ENCODE measurements at regions not wholly inside any gene's neighbourhood (a gene's known extent, or its start where the extent isn't known, plus 50 kb on each side); places are given as distances from the start of the nearest gene placed in this dataset.
"Not testable (repeated sequence)": the region's sequence is repeated elsewhere in the genome, so short reads cannot be mapped to it uniquely, and the experiment has no call there.

GRCh38 chr5:116779846-116780245 lies 205.2 kb upstream of the SEMA6A start:
- H3K4me3 ChIP-seq (ENCODE audit: low read depth, low read length), result no peak overlapping the region
- no peak for TF ChIP-seq CTCF (IDR thresholded peaks at IDR 0.05; ENCODE audit: low read depth, low read length)

GRCh38 chr5:116778651-116779280 lies 204.1 kb upstream of the SEMA6A start:
- no peak overlapping the region for H3K4me3 ChIP-seq (ENCODE audit: low read depth, low read length)
- no peak for TF ChIP-seq CTCF (IDR thresholded peaks at IDR 0.05; ENCODE audit: low read depth, low read length)

GRCh38 chr5:116778032-116778431 lies 203.4 kb upstream of the SEMA6A start:
- TF ChIP-seq CTCF (IDR thresholded peaks at IDR 0.05; ENCODE audit: low read depth, low read length), result no peak
- no peak overlapping the region for H3K4me3 ChIP-seq (ENCODE audit: low read depth, low read length)

GRCh38 chr5:116773926-116774325 lies 199.3 kb upstream of the SEMA6A start:
- no peak for TF ChIP-seq CTCF (IDR thresholded peaks at IDR 0.05; ENCODE audit: low read depth, low read length)
- H3K4me3 ChIP-seq (ENCODE audit: low read depth, low read length), result no peak overlapping the region

GRCh38 chr5:116772806-116773205 lies 198.2 kb upstream of the SEMA6A start:
- no peak for TF ChIP-seq CTCF (IDR thresholded peaks at IDR 0.05; ENCODE audit: low read depth, low read length)
- no peak overlapping the region for H3K4me3 ChIP-seq (ENCODE audit: low read depth, low read length)

- no peak for TF ChIP-seq CTCF (IDR thresholded peaks at IDR 0.05; ENCODE audit: low read depth, low read length)
- no peak overlapping the region for H3K4me3 ChIP-seq (ENCODE audit: low read depth, low read length)
Measured at GRCh38 chr5:116772152-116772501, 197.5 kb upstream of the SEMA6A start.

GRCh38 chr5:116771466-116772151 lies 197.0 kb upstream of the SEMA6A start:
- H3K4me3 ChIP-seq (ENCODE audit: low read depth, low read length), result no peak overlapping the region
- no peak for TF ChIP-seq CTCF (IDR thresholded peaks at IDR 0.05; ENCODE audit: low read depth, low read length)

- not testable (repeated sequence) for H3K4me3 ChIP-seq (ENCODE audit: low read depth, low read length)
Measured at GRCh38 chr5:116769953-116770352, 195.3 kb upstream of the SEMA6A start.

Data from WI38 (cell line).